GM12892 (cell line): ENCODE measurements at regions not wholly inside any gene's neighbourhood (a gene's known extent, or its start where the extent isn't known, plus 50 kb on each side); places are given as distances from the start of the nearest gene placed in this dataset.

Experiments
- POLR2A ChIP-seq: IDR thresholded peaks from 2 replicates; pipeline ENCODE4 v1.6.1; 2011; ENCODE audit warnings: low read depth, low read length, control low read depth
- POLR2AphosphoS5 ChIP-seq: IDR thresholded peaks from 2 replicates; pipeline ENCODE4 v1.6.1; 2011; ENCODE audit warnings: low read depth, low read length, control low read depth

- no peak for TF ChIP-seq POLR2A
- TF ChIP-seq POLR2AphosphoS5: no peak
Observed at GRCh38 chr9:27633764-27634163, 60.5 kb upstream of the C9orf72 start.
